ENCODE measurements at regions not wholly inside any gene's neighbourhood (a gene's known extent, or its start where the extent isn't known, plus 50 kb on each side); places are given as distances from the start of the nearest gene placed in this dataset.

DNA sequence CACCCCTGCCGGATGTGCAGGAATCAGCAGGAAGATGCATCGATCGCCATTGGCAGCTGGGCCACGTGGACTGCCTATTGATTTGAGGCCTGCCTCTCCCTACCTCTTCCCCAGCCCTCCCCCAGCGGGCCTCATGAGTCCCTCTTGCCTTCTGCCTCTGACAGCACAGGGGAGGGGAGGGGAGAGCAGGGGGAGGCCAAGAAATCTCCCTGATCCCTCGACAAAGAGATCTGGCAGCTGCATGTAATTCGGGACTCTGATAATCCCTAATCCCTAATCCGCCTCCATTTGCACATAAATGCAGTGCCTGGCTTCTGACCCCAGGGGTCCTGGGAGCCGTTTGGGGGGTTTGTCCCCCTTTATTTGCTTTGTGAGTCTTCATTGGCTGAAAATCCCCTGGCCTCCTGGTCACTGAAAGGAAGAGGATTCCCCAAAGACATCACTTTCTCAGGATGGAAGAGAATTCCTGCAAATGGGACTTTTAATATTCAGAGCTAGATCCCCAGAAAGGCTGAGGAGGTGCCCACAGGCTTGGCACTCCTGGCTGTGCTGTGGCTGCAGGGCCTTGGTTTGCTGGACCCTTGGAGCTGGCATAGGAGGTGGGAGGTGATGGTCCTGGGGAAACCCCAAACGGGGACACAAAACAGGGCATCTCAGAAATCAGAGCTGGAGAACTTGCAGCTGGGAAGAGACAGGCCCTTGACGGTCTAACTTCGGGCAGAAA, 239.4 kb upstream of the POU3F1 start:
- TF ChIP-seq, protein P1, sequence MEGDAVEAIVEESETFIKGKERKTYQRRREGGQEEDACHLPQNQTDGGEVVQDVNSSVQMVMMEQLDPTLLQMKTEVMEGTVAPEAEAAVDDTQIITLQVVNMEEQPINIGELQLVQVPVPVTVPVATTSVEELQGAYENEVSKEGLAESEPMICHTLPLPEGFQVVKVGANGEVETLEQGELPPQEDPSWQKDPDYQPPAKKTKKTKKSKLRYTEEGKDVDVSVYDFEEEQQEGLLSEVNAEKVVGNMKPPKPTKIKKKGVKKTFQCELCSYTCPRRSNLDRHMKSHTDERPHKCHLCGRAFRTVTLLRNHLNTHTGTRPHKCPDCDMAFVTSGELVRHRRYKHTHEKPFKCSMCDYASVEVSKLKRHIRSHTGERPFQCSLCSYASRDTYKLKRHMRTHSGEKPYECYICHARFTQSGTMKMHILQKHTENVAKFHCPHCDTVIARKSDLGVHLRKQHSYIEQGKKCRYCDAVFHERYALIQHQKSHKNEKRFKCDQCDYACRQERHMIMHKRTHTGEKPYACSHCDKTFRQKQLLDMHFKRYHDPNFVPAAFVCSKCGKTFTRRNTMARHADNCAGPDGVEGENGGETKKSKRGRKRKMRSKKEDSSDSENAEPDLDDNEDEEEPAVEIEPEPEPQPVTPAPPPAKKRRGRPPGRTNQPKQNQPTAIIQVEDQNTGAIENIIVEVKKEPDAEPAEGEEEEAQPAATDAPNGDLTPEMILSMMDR (IDR thresholded peaks at IDR 0.05; ENCODE audit: insufficient read depth, low read length, poor library complexity, severe bottlenecking): no peak
- H3K4me3 ChIP-seq (replicated peaks; ENCODE audit: low read depth, low read length): no peak overlapping the region
- no peaks in the 10 kb centered on the region for H3K27me3 ChIP-seq (replicated peaks; ENCODE audit: control insufficient read depth, insufficient read depth, low read length)
- DNase-seq (ENCODE audit: extremely low read depth, insufficient read length): no peak
- H3K36me3 ChIP-seq (ENCODE audit: control insufficient read depth, insufficient read depth, low read length): no peaks in the 10 kb centered on the region

- Histone ChIP-seq H3K36me3 (ENCODE audit: control insufficient read depth, insufficient read depth, low read length) (no peaks in the 10 kb centered on the region), H3K27me3 (replicated peaks; ENCODE audit: control insufficient read depth, insufficient read depth, low read length) (no peaks in the 10 kb centered on the region), H3K4me3 (replicated peaks; ENCODE audit: low read depth, low read length) (no peak overlapping the region)
- TF ChIP-seq, protein P1 (IDR thresholded peaks at IDR 0.05; ENCODE audit: insufficient read depth, low read length, poor library complexity, severe bottlenecking): no peak
- DNase-seq (ENCODE audit: extremely low read depth, insufficient read length): no peak
Measured at GRCh38 chr1:38284953-38285352, 238.4 kb upstream of the POU3F1 start.

- no peaks in the 10 kb centered on the region for H3K27me3 ChIP-seq (replicated peaks; ENCODE audit: control insufficient read depth, insufficient read depth, low read length)
- H3K36me3 ChIP-seq (ENCODE audit: control insufficient read depth, insufficient read depth, low read length): no peaks in the 10 kb centered on the region
- H3K4me3 ChIP-seq (replicated peaks; ENCODE audit: low read depth, low read length): no peak overlapping the region
- no peak for DNase-seq (ENCODE audit: extremely low read depth, insufficient read length)
- TF ChIP-seq, protein P1 (IDR thresholded peaks at IDR 0.05; ENCODE audit: insufficient read depth, low read length, poor library complexity, severe bottlenecking): no peak
Measured at GRCh38 chr1:38283696-38284470, 237.3 kb upstream of the POU3F1 start.

- TF ChIP-seq, protein P1 (IDR thresholded peaks at IDR 0.05; ENCODE audit: insufficient read depth, low read length, poor library complexity, severe bottlenecking): no peak
- DNase-seq (ENCODE audit: extremely low read depth, insufficient read length): no peak
- Histone ChIP-seq H3K36me3 (ENCODE audit: control insufficient read depth, insufficient read depth, low read length) (no peaks in the 10 kb centered on the region), H3K4me3 (replicated peaks; ENCODE audit: low read depth, low read length) (no peak overlapping the region), H3K27me3 (replicated peaks; ENCODE audit: control insufficient read depth, insufficient read depth, low read length) (no peaks in the 10 kb centered on the region)
Measured at GRCh38 chr1:38279148-38279547, 232.6 kb upstream of the POU3F1 start.

- H3K4me3 ChIP-seq (replicated peaks; ENCODE audit: low read depth, low read length): no peak overlapping the region
- no peak for DNase-seq (ENCODE audit: extremely low read depth, insufficient read length)
- H3K36me3 ChIP-seq (ENCODE audit: control insufficient read depth, insufficient read depth, low read length): no peaks in the 10 kb centered on the region
- no peaks in the 10 kb centered on the region; the same call in 1 of the 2 replicates for H3K27me3 ChIP-seq (replicated peaks; ENCODE audit: control insufficient read depth, insufficient read depth, low read length)
- TF ChIP-seq, protein P1 (IDR thresholded peaks at IDR 0.05; ENCODE audit: insufficient read depth, low read length, poor library complexity, severe bottlenecking): no peak
Measured at GRCh38 chr1:38277646-38278045, 231.1 kb upstream of the POU3F1 start.

All from GM06990 (cell line).